ENCODE measurements at regions not wholly inside any gene's neighbourhood (a gene's known extent, or its start where the extent isn't known, plus 50 kb on each side); places are given as distances from the start of the nearest gene placed in this dataset.

- DNase-seq (ENCODE audit: low read depth), result no peak
These were observed 88.3 kb downstream of the ANKRD60 start for GRCh38 chr20:58139849-58140786.

GRCh38 chr20:58138395-58138794 is 90.1 kb downstream of the ANKRD60 start:
- no peak for DNase-seq (ENCODE audit: low read depth)

- no peak for DNase-seq (ENCODE audit: low read depth)
These were observed 90.7 kb downstream of the ANKRD60 start for GRCh38 chr20:58137651-58138265.

DNA sequence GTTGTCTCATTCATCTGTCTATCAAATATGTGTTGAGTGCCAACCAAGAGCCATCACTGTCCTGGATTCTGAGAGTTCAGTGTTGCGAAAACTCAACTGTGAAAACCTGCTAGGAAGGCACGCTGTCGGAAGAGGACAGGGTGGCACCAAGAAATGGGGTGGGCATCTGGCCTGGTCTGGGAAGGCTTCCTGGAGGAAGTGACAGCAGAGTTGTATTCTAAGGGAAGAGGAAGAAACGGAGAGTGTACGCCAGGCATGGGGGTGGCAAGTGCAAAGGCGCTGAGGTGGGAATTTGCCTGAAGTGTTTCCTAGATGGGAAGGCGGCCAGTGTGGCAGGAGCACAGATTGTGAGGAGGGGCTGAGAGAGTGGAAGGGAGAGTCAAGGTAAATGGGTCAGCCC is 91.2 kb downstream of the ANKRD60 start:
- no peak for DNase-seq (ENCODE audit: low read depth)

- no peak for DNase-seq (ENCODE audit: low read depth)
These were observed 92.3 kb downstream of the ANKRD60 start for GRCh38 chr20:58136149-58136484.

DNA sequence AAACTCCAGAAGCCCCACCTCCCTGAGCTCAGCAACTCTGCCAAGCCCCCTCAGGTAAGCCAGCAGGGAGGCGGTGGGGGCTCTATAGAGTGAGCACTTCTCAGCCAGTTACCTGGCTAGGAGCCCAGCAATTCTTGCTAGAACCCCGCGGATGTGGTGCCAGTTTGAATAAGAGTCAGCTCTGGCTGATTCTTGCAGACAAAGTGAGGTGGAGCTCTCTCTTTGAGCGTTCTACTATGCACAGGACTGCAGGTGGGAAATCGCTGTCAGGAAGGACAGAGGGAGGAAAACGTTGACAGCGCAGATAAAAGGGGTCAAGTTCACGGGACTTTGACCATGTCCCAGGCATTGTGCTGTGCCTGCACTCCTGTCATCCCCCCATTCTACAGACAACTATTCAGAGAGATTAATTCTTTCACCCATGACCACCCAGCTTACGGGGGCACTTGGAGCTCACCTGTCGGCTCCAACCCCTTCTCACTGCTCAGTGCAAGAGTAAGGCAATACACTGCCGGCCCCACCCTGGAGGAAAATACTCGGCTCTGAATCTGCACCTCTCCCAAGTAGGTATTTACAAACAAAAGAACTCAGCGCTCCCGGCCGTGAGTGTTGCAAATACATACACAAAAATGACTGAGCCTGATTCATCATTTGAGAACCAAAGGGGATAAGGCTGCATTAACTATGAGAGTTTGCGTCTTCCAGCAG is 92.9 kb downstream of the ANKRD60 start:
- no peak for DNase-seq (ENCODE audit: low read depth)

DNA sequence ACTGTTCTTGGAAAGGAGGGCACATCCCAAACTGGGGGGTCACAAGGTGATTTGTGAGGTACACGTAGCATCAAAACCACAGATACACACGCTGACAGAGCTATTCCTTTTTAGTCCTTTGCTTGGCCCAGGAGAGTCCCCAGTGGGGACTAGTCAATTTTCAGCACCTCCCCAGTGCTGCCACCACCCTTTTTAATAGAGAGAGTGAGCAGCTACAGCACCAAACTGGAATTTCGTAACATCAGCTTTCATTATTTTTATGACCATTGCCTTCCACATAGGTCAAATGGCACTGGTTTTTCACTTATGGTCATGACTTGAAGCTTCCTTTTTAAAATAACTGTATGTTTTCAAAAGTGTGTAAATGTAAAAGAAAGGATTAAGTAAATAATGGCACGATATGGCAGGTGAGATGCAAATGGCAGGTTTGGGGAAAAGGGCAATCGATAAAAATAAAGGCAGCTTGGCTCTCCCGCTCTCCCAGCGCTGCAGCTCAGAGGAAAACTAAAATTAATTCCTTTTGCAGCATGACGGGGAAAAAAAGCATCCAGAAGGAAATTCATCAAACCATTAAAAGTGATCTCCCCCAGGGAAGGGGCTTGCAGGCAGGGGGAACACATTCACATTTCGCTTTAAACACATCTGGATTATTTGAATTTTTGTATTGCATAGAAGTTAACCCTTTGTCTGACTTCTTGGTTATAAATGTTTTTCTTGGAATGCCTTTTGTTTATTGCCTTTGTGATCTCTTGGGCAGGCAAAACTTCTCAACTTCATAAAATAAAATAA is 95.2 kb downstream of the ANKRD60 start:
- DNase-seq (ENCODE audit: low read depth), result no peak

DNA sequence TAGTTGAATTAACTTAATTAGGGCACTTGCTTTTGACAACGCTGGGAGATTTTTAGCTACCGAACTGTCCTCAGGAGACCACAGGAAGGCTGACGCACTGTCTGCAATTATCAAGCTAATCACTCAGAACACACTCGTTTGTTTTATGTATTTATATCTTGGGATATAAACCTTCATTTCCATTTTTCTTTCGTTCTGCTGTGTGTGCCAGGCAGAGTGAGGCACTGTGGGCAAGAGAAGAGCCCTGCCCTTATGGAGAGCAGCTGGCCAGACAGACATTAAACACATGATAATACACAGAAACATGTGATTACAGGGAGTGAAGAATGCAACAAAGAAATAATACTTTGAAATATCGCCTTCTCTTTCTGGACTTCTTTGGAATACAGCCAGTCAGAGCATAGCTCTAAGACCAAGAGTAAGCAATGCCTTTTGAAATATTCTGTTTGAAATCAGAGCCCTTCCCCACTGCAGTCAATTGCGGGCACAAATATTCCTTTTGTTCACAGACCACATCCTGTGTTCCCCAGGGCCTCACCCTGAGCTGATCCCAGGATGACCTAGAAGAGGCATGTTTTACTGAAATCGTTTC is 96.8 kb downstream of the ANKRD60 start:
- DNase-seq (ENCODE audit: low read depth), result no peak

- no peak for DNase-seq (ENCODE audit: low read depth)
These were observed 97.3 kb downstream of the ANKRD60 start for GRCh38 chr20:58131151-58131550.

DNA sequence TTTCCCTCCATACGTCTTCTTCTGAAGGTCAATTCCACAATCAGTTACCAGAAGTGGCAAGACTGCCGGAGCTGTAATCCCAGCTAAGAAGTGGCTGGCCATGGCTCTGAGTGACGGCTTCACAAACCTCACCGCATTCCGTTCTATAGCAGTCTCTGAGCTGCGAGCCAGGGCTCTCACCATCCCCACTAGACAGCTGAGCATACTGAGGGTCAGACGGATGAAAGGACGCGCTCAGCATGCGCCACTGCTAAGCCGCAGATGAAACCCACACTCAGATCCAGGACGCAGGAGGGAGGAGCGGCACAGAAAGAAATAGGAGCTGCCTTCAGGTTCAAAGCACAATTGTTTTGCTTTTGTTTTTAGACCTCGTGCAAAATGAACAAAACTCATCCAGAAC is 97.9 kb downstream of the ANKRD60 start:
- no peak for DNase-seq (ENCODE audit: low read depth)

- no peak for DNase-seq (ENCODE audit: low read depth)
These were observed 98.3 kb downstream of the ANKRD60 start for GRCh38 chr20:58130156-58130555.

GRCh38 chr20:58129721-58130151 is 98.7 kb downstream of the ANKRD60 start:
- DNase-seq (ENCODE audit: low read depth), result no peak

GRCh38 chr20:58128635-58129625 is 99.5 kb downstream of the ANKRD60 start:
- DNase-seq (ENCODE audit: low read depth), result no peak

GRCh38 chr20:58127701-58128111 is 100.7 kb downstream of the ANKRD60 start:
- DNase-seq (ENCODE audit: low read depth), result no peak

DNA sequence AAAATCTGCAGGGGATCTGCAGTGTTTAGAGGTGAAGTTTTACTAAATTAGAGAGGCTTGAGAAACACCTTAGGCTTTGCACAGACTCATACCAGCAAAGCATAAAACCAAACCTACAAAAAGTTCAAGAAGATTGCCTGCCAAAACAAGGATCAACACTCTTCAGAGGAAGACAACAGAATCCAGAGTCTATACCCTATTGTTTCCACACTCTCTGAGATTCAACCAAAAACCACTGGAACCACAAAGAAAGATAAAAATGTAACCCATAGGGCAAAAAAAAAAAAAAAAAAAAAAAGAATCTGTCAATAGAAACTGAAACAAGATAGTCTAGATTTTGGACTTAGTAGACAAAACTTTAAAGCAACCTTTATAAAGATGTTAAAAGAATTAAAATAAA is 102.7 kb downstream of the ANKRD60 start:
- DNase-seq (ENCODE audit: low read depth), result no peak

DNA sequence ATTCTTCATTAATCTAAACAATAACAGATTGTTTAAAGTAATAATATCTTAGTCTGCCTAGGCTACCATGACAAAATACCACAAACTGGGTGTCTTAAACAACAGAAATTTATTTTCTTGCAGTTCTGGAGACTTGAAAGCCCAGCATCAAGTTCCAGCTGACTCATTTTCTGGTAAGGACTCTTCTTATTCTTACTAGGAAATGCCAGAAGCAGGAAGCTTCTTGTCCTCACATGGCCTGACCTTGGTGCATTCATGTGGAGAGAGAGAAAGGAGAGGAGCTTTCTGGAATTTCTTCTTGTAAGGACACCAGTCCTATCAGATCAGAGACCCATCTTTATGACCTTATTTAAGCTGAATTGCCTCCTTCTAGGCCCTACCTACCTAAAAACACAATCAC is 110.5 kb downstream of the ANKRD60 start:
- DNase-seq (ENCODE audit: low read depth), result no peak

DNA sequence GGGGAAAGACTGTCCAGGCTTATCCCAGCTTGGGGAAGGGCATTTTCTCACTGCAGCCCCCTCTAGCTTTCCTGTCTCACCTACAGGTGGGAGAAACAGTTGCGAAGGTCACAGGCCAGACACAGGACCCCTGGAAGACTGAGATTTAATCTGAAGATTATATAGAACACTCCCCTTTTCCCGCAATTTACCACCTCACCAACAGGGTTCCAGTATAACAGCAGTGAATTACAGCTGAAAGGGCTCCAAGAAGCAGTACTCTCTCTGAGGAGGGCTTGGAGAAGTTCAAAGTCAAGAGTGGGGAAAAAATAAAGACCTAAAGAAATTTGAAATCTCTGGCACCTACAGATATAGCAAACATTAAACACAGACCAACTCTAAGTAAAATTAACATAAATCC is 111.9 kb downstream of the ANKRD60 start:
- no peak for DNase-seq (ENCODE audit: low read depth)

DNA sequence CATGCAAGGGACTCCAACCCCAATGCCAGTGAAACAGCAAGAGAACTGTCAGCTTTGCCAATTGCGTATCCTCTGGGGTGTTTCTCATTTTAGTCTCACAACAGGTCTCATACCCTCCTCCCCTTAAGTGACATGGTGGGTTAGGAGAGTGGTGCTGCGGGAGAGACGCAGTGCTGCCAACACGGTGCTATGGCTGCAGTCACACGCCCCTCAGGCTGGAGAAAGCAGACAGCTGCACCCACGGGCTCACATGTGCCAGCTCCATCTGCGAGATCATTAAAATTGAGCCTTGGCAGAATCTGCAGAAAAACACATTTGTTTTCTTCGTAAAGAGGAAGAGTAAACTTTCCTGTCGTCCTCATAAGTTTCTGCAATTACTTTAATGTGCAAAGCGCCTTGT is 114.7 kb downstream of the ANKRD60 start:
- DNase-seq (ENCODE audit: low read depth), result no peak

GRCh38 chr20:58112017-58112781 is 116.3 kb downstream of the ANKRD60 start:
- no peak for DNase-seq (ENCODE audit: low read depth)

All from CMK (cell line).